AG09319 (cell line): ENCODE measurements at regions not wholly inside any gene's neighbourhood (a gene's known extent, or its start where the extent isn't known, plus 50 kb on each side); places are given as distances from the start of the nearest gene placed in this dataset.

Experiments used
- DNase-seq: peaks from one replicate; pipeline ENCODE4 v3.0.0-alpha.2; 2010; ENCODE audit warnings: low read depth; ENCODE audit errors: extremely low read depth
- TF ChIP-seq, protein P1 (sequence below): IDR thresholded peaks from 2 replicates; pipeline ENCODE4 v1.5.1; 2011; ENCODE audit warnings: low read depth, mild to moderate bottlenecking, inconsistent platforms, low read length, moderate library complexity

- TF ChIP-seq, protein P1, sequence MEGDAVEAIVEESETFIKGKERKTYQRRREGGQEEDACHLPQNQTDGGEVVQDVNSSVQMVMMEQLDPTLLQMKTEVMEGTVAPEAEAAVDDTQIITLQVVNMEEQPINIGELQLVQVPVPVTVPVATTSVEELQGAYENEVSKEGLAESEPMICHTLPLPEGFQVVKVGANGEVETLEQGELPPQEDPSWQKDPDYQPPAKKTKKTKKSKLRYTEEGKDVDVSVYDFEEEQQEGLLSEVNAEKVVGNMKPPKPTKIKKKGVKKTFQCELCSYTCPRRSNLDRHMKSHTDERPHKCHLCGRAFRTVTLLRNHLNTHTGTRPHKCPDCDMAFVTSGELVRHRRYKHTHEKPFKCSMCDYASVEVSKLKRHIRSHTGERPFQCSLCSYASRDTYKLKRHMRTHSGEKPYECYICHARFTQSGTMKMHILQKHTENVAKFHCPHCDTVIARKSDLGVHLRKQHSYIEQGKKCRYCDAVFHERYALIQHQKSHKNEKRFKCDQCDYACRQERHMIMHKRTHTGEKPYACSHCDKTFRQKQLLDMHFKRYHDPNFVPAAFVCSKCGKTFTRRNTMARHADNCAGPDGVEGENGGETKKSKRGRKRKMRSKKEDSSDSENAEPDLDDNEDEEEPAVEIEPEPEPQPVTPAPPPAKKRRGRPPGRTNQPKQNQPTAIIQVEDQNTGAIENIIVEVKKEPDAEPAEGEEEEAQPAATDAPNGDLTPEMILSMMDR: no peak
- DNase-seq: no peak
Observed at GRCh38 chr13:26831336-26831908, 70.8 kb upstream of the GPR12 start.

DNA sequence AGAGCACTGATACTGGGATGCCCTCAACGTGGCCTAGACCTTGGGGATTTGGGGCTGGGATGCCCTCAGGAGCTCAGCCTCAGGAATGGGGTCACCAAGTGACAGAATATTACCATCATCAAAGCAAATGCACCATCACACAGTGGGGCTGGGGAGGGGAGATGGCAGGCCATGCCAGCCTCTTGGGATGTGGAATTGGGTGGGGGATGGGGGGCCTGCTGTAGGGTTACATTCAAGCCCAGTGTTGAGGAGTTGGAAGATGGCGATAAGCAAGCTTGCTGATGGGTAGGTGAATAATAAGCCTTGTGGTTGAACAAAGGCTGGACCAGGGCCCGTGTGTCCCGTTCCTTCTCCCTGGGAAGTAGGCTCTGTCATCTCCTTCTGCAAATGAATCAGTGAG lies 69.1 kb upstream of the GPR12 start:
- TF ChIP-seq, protein P1: no peak

DNA sequence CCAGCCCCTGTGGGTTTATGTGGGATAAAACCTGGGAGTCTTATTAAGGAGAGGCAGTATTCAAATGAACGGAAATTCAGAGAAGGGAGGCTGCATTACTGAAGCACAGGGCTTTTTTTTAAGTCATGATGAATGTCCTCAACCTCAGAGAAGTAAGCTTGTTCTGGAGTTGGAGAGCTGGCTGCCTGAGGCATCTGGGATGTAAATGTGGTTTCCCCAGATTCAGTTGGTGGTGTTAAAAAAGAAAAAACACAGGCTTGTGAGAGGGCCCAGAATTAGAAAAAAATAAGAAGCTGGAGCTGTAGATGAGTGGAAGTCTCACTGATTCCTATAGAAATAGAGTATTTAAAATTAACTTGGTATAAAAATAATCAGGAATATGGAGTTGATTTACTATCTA lies 64.0 kb upstream of the GPR12 start:
- TF ChIP-seq, protein P1: no peak
- no peak for DNase-seq

More for the DNA sequence above, 69.1 kb upstream of the GPR12 start:
- no peak for DNase-seq

DNA sequence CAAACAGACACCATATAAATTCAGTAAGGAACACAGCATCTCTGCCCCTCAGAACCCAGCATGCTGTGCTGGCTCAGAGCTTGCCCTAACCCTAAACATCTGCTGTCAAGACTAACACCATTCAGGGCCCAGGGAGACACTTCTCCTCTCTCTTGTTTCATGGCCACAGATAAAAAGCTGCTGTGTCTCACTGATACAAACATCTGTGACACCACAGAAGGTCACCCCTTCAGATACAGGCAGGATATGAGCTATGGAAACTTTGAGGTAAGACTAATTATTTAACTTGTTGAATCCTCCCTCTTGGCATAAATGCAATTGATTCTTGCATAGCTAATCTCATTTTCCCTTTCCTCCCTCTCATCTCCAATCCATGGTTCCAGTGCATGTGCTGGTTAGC lies 61.6 kb upstream of the GPR12 start:
- DNase-seq: no peak
- TF ChIP-seq, protein P1: no peak

- TF ChIP-seq, protein P1: no peak
Observed at GRCh38 chr13:26821672-26822071, 61.1 kb upstream of the GPR12 start.

GRCh38 chr13:26820871-26821270 lies 60.3 kb upstream of the GPR12 start:
- TF ChIP-seq, protein P1: no peak
- no peak for DNase-seq

More at GRCh38 chr13:26821672-26822071, 61.1 kb upstream of the GPR12 start:
- no peak for DNase-seq

DNA sequence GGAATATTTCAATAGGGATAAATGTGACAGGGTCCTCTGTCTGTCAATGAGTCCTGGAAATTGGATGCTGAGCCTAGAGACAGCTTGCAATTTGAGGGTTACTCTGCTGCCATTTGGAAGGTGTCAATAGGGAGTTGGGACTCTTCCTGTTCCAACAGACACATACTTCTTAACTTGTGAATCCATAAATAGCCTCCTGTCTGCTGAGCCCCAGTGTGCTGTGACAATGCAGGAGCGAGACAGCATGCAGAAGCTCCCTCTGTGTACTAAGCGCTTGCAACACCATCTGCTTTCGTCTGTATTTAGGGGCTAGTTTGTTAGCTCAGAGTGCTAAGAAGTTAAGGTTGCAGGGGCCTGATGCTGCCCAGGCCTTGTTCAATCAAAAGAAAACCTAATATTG lies 58.5 kb upstream of the GPR12 start:
- TF ChIP-seq, protein P1: no peak
- no peak for DNase-seq
